ENCODE measurements at regions not wholly inside any gene's neighbourhood (a gene's known extent, or its start where the extent isn't known, plus 50 kb on each side); places are given as distances from the start of the nearest gene placed in this dataset.

DNA sequence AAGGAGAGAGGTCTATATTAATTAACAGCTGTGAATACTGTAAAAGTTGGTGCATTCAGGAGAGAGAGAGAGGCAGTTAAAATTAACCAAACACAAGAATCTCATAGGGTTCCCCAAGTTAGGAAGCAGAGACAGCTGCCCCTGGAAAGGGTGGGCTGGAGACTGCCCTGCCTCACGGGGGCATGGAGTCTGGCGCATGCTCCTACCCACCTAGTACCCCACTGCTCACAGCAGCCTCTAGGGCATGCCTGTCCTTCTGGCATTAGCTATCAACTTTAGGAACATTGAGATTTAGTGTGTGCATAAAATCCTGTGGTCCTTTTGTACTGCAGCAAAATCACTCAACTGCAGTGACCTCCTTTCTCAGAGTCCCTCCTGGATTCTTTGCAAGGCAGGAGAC lies 710.1 kb downstream of the SORCS3 start:
- no peak for TF ChIP-seq CTCF (IDR thresholded peaks at IDR 0.05; ENCODE audit: control insufficient read depth, extremely low read depth, insufficient read depth)
- DNase-seq (ENCODE audit: low read depth) = no peak
- H3K4me3 ChIP-seq (ENCODE audit: low read depth, low read length) = no peak overlapping the region

DNA sequence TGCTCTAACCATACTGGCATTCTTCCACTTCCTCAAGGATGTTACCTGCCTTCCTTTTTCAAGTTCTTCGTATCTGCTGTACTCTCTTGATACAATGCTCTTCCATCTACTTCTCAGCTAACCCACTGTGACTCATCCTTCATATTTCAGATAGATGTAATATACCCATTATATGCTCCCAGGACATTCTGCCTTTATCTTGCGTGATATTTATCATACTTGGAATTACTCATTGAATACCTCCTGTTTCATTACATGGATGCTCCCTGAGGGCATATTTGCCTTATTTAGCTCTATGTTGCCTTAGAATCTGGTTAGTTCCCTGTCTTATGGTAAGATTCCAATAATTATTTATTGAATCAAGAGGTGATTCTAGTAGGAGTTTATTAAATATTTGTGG lies 706.4 kb downstream of the SORCS3 start:
- TF ChIP-seq CTCF (IDR thresholded peaks at IDR 0.05; ENCODE audit: control insufficient read depth, extremely low read depth, insufficient read depth) = no peak
- no peak for DNase-seq (ENCODE audit: low read depth)

GRCh38 chr10:105342606-105343005 lies 701.5 kb downstream of the SORCS3 start:
- TF ChIP-seq CTCF (IDR thresholded peaks at IDR 0.05; ENCODE audit: control insufficient read depth, extremely low read depth, insufficient read depth) = no peak
- no peak overlapping the region for H3K4me3 ChIP-seq (ENCODE audit: low read depth, low read length)
- DNase-seq (ENCODE audit: low read depth) = no peak

More for the DNA sequence above, 706.4 kb downstream of the SORCS3 start:
- H3K4me3 ChIP-seq (ENCODE audit: low read depth, low read length) = no peak overlapping the region

- no peak for DNase-seq (ENCODE audit: low read depth)
- no peak overlapping the region for H3K4me3 ChIP-seq (ENCODE audit: low read depth, low read length)
- TF ChIP-seq CTCF (IDR thresholded peaks at IDR 0.05; ENCODE audit: control insufficient read depth, extremely low read depth, insufficient read depth) = no peak
Observed at GRCh38 chr10:105339669-105340068, 698.6 kb downstream of the SORCS3 start.

GRCh38 chr10:105328503-105329133 lies 687.5 kb downstream of the SORCS3 start:
- no peak for DNase-seq (ENCODE audit: low read depth)
- no peak for TF ChIP-seq CTCF (IDR thresholded peaks at IDR 0.05; ENCODE audit: control insufficient read depth, extremely low read depth, insufficient read depth)

More at GRCh38 chr10:105328503-105329133, 687.5 kb downstream of the SORCS3 start:
- no peak overlapping the region for H3K4me3 ChIP-seq (ENCODE audit: low read depth, low read length)

Data from LNCaP clone FGC (cell line).